ENCODE measurements at regions not wholly inside any gene's neighbourhood (a gene's known extent, or its start where the extent isn't known, plus 50 kb on each side); places are given as distances from the start of the nearest gene placed in this dataset.
"Not testable (repeated sequence)": the region's sequence is repeated elsewhere in the genome, so short reads cannot be mapped to it uniquely, and the experiment has no call there.

- DNase-seq (ENCODE audit: low spot score) (no peak), ATAC-seq (no peak)
- intact Hi-C loops (cut with DNase I) = no loop called here
Observed at GRCh38 chr10:64369885-64370773, 848.9 kb downstream of the REEP3 start.

- intact Hi-C loops (cut with DNase I) = no loop called here
- ATAC-seq (no peak), DNase-seq (ENCODE audit: low spot score) (no peak)
Observed at GRCh38 chr10:64374346-64374745, 853.1 kb downstream of the REEP3 start.

GRCh38 chr10:64376167-64376566, 855.0 kb downstream of the REEP3 start:
- no peak for DNase-seq (ENCODE audit: low spot score)
- intact Hi-C loops (cut with DNase I) = no loop called here
- no peak for ATAC-seq

GRCh38 chr10:64379898-64380297, 858.7 kb downstream of the REEP3 start:
- intact Hi-C loops (cut with DNase I) = no loop called here
- no peak for ATAC-seq
- no peak for DNase-seq (ENCODE audit: low spot score)

GRCh38 chr10:64385355-64385754, 864.2 kb downstream of the REEP3 start:
- ATAC-seq (no peak), DNase-seq (ENCODE audit: low spot score) (no peak)
- intact Hi-C loops (cut with DNase I) = no loop called here

- intact Hi-C loops (cut with DNase I) = no loop called here
- DNase-seq (ENCODE audit: low spot score) (no peak), ATAC-seq (no peak)
Observed at GRCh38 chr10:64394744-64395143, 873.5 kb downstream of the REEP3 start.

- peak; percentile 30 for ATAC-seq
- intact Hi-C loops (cut with DNase I) = no loop called here
Observed at GRCh38 chr10:64396105-64396708, 875.0 kb downstream of the REEP3 start.

GRCh38 chr10:64397125-64397524, 875.9 kb downstream of the REEP3 start:
- no peak for ATAC-seq
- DNase-seq (ENCODE audit: low spot score) = no peak
- intact Hi-C loops (cut with DNase I) = no loop called here

More at GRCh38 chr10:64396105-64396708, 875.0 kb downstream of the REEP3 start:
- DNase-seq (ENCODE audit: low spot score) = no peak

GRCh38 chr10:64408391-64409183, 887.4 kb downstream of the REEP3 start:
- ATAC-seq = no peak
- DNase-seq (ENCODE audit: low spot score) = no peak
- intact Hi-C loops (cut with DNase I) = no loop called here

GRCh38 chr10:64409349-64409748, 888.1 kb downstream of the REEP3 start:
- intact Hi-C loops (cut with DNase I) = no loop called here
- DNase-seq (ENCODE audit: low spot score) = no peak
- ATAC-seq = no peak

GRCh38 chr10:64416011-64416410, 894.8 kb downstream of the REEP3 start:
- intact Hi-C loops (cut with DNase I) = no loop called here
- ATAC-seq (no peak), DNase-seq (ENCODE audit: low spot score) (no peak)

GRCh38 chr10:64419461-64419860, 898.3 kb downstream of the REEP3 start:
- ATAC-seq (no peak), DNase-seq (ENCODE audit: low spot score) (no peak)
- intact Hi-C loops (cut with DNase I) = no loop called here

GRCh38 chr10:64426745-64427144, 905.5 kb downstream of the REEP3 start:
- DNase-seq (ENCODE audit: low spot score) (no peak), ATAC-seq (no peak)
- intact Hi-C loops (cut with DNase I) = no loop called here

- no peak for ATAC-seq
- intact Hi-C loops (cut with DNase I) = no loop called here
- DNase-seq (ENCODE audit: low spot score) = no peak
Observed at GRCh38 chr10:64430690-64431323, 909.6 kb downstream of the REEP3 start.

GRCh38 chr10:64441872-64442271, 920.7 kb downstream of the REEP3 start:
- ATAC-seq; DNase-seq (ENCODE audit: low spot score); intact Hi-C loops (cut with DNase I): not testable (repeated sequence)

GRCh38 chr10:64444163-64444562, 923.0 kb downstream of the REEP3 start:
- DNase-seq (ENCODE audit: low spot score) = no peak
- no peak for ATAC-seq
- intact Hi-C loops (cut with DNase I) = no loop called here

GRCh38 chr10:64444564-64444963, 923.4 kb downstream of the REEP3 start:
- no peak for DNase-seq (ENCODE audit: low spot score)
- intact Hi-C loops (cut with DNase I) = no loop called here

GRCh38 chr10:64449603-64450002, 928.4 kb downstream of the REEP3 start:
- DNase-seq (ENCODE audit: low spot score) (no peak), ATAC-seq (no peak)
- intact Hi-C loops (cut with DNase I) = no loop called here

More at GRCh38 chr10:64444564-64444963, 923.4 kb downstream of the REEP3 start:
- no peak for ATAC-seq

GRCh38 chr10:64450312-64450711, 929.1 kb downstream of the REEP3 start:
- no peak for ATAC-seq
- no peak for DNase-seq (ENCODE audit: low spot score)
- intact Hi-C loops (cut with DNase I) = no loop called here

Data from sciatic nerve (tissue), 2 donors.